Right lobe of liver (tissue), 6 donors: ENCODE measurements at regions not wholly inside any gene's neighbourhood (a gene's known extent, or its start where the extent isn't known, plus 50 kb on each side); places are given as distances from the start of the nearest gene placed in this dataset.

ENCODE experiments used
- ATAC-seq, 4 donors: fragments of 200-7000 bp; cut with Tn5 transposase; one replicate each; pipeline ENCODE4 v1.9.1; 2020; ENCODE audit warnings: mild to moderate bottlenecking in 4 of 4, moderate library complexity in 4 of 4
- DNase-seq, 3 donors: peaks; one replicate each; pipeline ENCODE4 v3.0.0-alpha.2; 2020
- H3K27ac ChIP-seq, 3 donors: fragments of 200-600 bp; one replicate each; pipeline ENCODE4 v1.8.0; 2022
- H3K27me3 ChIP-seq, 2 donors: fragments of 200-600 bp; one replicate each; pipeline ENCODE4 v1.8.0; 2022
- H3K36me3 ChIP-seq, 4 donors: fragments of 200-600 bp; sonication (generic) in 1 of 4; one replicate each; pipeline versions ENCODE4 v1.5.1 to v1.8.0; 2017 to 2022; ENCODE audit warnings: control low read depth in 1 of 4
- H3K4me1 ChIP-seq, 4 donors: fragments of 200-600 bp; sonication (generic) in 1 of 4; one replicate each; pipeline versions ENCODE4 v1.5.1 to v1.8.0; 2017 to 2022; ENCODE audit warnings: control low read depth in 1 of 4
- H3K4me3 ChIP-seq, 3 donors: fragments of 200-600 bp; one replicate each; pipeline ENCODE4 v1.8.0; 2022
- H3K9me3 ChIP-seq, 4 donors: fragments of 200-600 bp; sonication (generic) in 1 of 4; one replicate each; pipeline versions ENCODE4 v1.5.1 to v1.8.0; 2017 to 2022; ENCODE audit warnings: control low read depth in 1 of 4
- CTCF ChIP-seq, 4 donors: fragments of 200-600 bp in 3 of 4; fragments of 450-650 bp in 1 of 4; IDR thresholded peaks; one replicate each; pipeline versions ENCODE4 v1.5.1 to v1.8.0; 2016 to 2022; ENCODE audit warnings: antibody characterized with exemption in 4 of 4, mild to moderate bottlenecking in 2 of 4
- POLR2A ChIP-seq: fragments of 450-650 bp; IDR thresholded peaks from one replicate; pipeline ENCODE4 v1.6.1; 2017; ENCODE audit warnings: antibody characterized with exemption, mild to moderate bottlenecking
- WGBS: methylation state at CpG from one replicate; pipeline ENCODE4 v1.1.6; 2018; ENCODE audit warnings: low coverage, low lambda C conversion rate; ENCODE audit not compliant: insufficient coverage; ENCODE audit errors: missing lambda C conversion rate; 5-methylcytosine and 5-hydroxymethylcytosine counted together
- intact Hi-C, 2 donors: fragments of 100-400 bp; cut with DNase I; formaldehyde crosslinking; loops; one replicate each; pipeline versions ENCODE4 v1.11.2 to v1.14.1; 2022
- donor health status: DM: no; HTN: yes; CAD: no.
- donor health status: DM: no; HTN: no; CAD: no.
- donor health status: DM: no; HTN: no; CAD: no.
- donor health status: DM: no; HTN: yes; CAD: no.
- donor health status: DM: no; HTN: yes; CAD: no.

- intact Hi-C loops = no loop called here
- no peak overlapping the region for H3K27ac ChIP-seq
- no peak for ATAC-seq
These were observed 234.3 kb downstream of the HS3ST1 start for GRCh38 chr4:11194431-11194830.

GRCh38 chr4:11189756-11190155 is 238.9 kb downstream of the HS3ST1 start:
- intact Hi-C loops = no loop called here
- no peak overlapping the region for H3K4me3 ChIP-seq
- no peaks in the 10 kb centered on the region for H3K9me3 ChIP-seq
- no peak overlapping the region for H3K27ac ChIP-seq
- no peaks in the 10 kb centered on the region for H3K36me3 ChIP-seq
- ATAC-seq (no peak), DNase-seq (no peak)
- no peak for TF ChIP-seq CTCF (IDR thresholded peaks at IDR 0.05)
- no peak for TF ChIP-seq POLR2A
- no peaks in the 10 kb centered on the region for H3K4me1 ChIP-seq
- no peaks in the 10 kb centered on the region for H3K27me3 ChIP-seq
- 5% methylated on average over 2 of the region's 2 CpGs for WGBS

More at GRCh38 chr4:11194431-11194830, 234.3 kb downstream of the HS3ST1 start:
- WGBS = 31% methylated on average over 3 of the region's 3 CpGs
- TF ChIP-seq CTCF (IDR thresholded peaks at IDR 0.05) = no peak
- Histone ChIP-seq H3K36me3 (no peaks in the 10 kb centered on the region), H3K27me3 (no peaks in the 10 kb centered on the region), H3K4me1 (no peaks in the 10 kb centered on the region), H3K4me3 (no peak overlapping the region), H3K9me3 (no peaks in the 10 kb centered on the region)
- DNase-seq = no peak

DNA sequence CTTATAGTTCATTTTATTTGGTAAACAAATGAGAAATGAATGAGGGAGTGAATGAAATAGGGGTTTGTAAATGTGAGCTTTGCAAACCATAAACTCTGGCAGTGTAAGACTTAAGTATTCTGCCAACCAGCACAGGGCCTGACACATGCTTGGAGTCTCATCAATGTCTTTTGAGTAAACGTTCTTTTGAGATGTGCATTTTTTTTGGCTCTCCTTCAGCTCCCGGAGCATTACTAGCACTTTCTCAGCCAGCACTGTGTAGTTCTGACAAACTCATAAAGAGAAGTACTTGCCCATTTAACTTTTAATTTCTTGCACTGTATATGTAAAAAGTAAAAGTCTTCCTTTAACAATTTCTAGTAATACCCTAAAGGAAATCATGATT is 245.3 kb downstream of the HS3ST1 start:
- Histone ChIP-seq H3K27ac (no peak overlapping the region), H3K36me3 (no peaks in the 10 kb centered on the region), H3K27me3 (no peaks in the 10 kb centered on the region), H3K4me3 (no peak overlapping the region), H3K4me1 (no peaks in the 10 kb centered on the region), H3K9me3 (no peaks in the 10 kb centered on the region)
- WGBS = 34% methylated on average over 2 of the region's 2 CpGs
- ATAC-seq (no peak), DNase-seq (no peak)
- TF ChIP-seq CTCF (IDR thresholded peaks at IDR 0.05) = no peak
- no peak for TF ChIP-seq POLR2A
- intact Hi-C loops = no loop called here

- Histone ChIP-seq H3K4me3 (no peak overlapping the region), H3K9me3 (no peaks in the 10 kb centered on the region), H3K27ac (no peak overlapping the region), H3K36me3 (no peaks in the 10 kb centered on the region), H3K27me3 (no peaks in the 10 kb centered on the region), H3K4me1 (no peaks in the 10 kb centered on the region)
- intact Hi-C loops = no loop called here
- TF ChIP-seq CTCF (IDR thresholded peaks at IDR 0.05) (no peak), POLR2A (no peak)
- DNase-seq = no peak
- no peak for ATAC-seq
- WGBS = 50% methylated on average over 1 of the region's 1 CpG
These were observed 245.9 kb downstream of the HS3ST1 start for GRCh38 chr4:11182586-11183355.

GRCh38 chr4:11182031-11182430 is 246.7 kb downstream of the HS3ST1 start:
- Histone ChIP-seq H3K27me3 (no peaks in the 10 kb centered on the region), H3K36me3 (no peaks in the 10 kb centered on the region), H3K27ac (no peak overlapping the region), H3K4me1 (no peaks in the 10 kb centered on the region), H3K9me3 (no peaks in the 10 kb centered on the region), H3K4me3 (no peak overlapping the region)
- ATAC-seq (no peak), DNase-seq (no peak)
- TF ChIP-seq CTCF (IDR thresholded peaks at IDR 0.05) = no peak
- TF ChIP-seq POLR2A = no peak
- intact Hi-C loops = no loop called here
